ENCODE measurements at regions not wholly inside any gene's neighbourhood (a gene's known extent, or its start where the extent isn't known, plus 50 kb on each side); places are given as distances from the start of the nearest gene placed in this dataset.

DNA sequence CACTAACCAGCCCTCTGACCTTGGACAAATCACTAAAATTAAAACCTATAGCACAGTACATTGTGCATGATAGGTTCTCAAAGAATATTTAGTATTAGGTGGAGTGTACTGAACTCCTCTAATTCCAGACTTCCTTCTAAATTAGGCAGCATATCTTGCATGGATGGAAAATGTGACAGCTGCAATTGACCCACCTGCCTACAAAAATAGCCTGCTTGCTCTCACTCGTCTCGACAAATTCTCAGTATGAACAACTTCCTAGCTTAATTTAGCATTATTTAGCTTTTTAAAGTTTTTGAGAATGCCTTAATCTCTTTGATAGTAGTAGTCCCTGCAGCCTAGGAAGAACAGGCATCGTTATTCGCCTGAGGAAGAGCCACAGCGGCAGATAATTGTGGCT lies 482.0 kb downstream of the PIK3C3 start:
- TF ChIP-seq CTCF (conservative IDR thresholded peaks at IDR 0.05; ENCODE audit: low read length) (no peak), EZH2phosphoT487 (IDR thresholded peaks at IDR 0.05; ENCODE audit: borderline replicate concordance) (no peak)
- Histone ChIP-seq H3K9me3 (ENCODE audit: insufficient read depth, low read depth, low read length) (no peaks in the 10 kb centered on the region), H3K4me2 (ENCODE audit: low read depth, low read length, poor library complexity, severe bottlenecking) (no peak overlapping the region), H3K9me2 (replicated peaks; ENCODE audit: low read depth, low read length) (no peaks in the 10 kb centered on the region), H4K20me1 (ENCODE audit: insufficient read depth, low read length, poor library complexity, severe bottlenecking) (no peaks in the 10 kb centered on the region), H3F3A (ENCODE audit: low read depth) (no peaks in the 10 kb centered on the region), H3K79me2 (ENCODE audit: insufficient read depth, low read length) (no peaks in the 10 kb centered on the region), H3K27me3 (ENCODE audit: insufficient read depth, low read length, poor library complexity, severe bottlenecking) (no peaks in the 10 kb centered on the region), H3K4me3 (ENCODE audit: low read length, poor library complexity, severe bottlenecking) (no peak overlapping the region), H3K9ac (ENCODE audit: low read depth, low read length, poor library complexity, severe bottlenecking) (no peak overlapping the region), H2AFZ (ENCODE audit: low read length) (no peak overlapping the region), H3K36me3 (ENCODE audit: insufficient read depth, low read length) (no peaks in the 10 kb centered on the region), H3K4me1 (ENCODE audit: insufficient read depth, low read length, poor library complexity, severe bottlenecking) (no peaks in the 10 kb centered on the region)

- no peak overlapping the region for H3K4me2 ChIP-seq (ENCODE audit: low read depth, low read length, poor library complexity, severe bottlenecking)
- H3K27me3 ChIP-seq (ENCODE audit: insufficient read depth, low read length, poor library complexity, severe bottlenecking) = no peaks in the 10 kb centered on the region
- no peaks in the 10 kb centered on the region for H3K79me2 ChIP-seq (ENCODE audit: insufficient read depth, low read length)
- no peaks in the 10 kb centered on the region for H4K20me1 ChIP-seq (ENCODE audit: insufficient read depth, low read length, poor library complexity, severe bottlenecking)
- no peaks in the 10 kb centered on the region for H3K4me1 ChIP-seq (ENCODE audit: insufficient read depth, low read length, poor library complexity, severe bottlenecking)
- no peak overlapping the region for H3K4me3 ChIP-seq (ENCODE audit: low read length, poor library complexity, severe bottlenecking)
- H3F3A ChIP-seq (ENCODE audit: low read depth) = no peaks in the 10 kb centered on the region
- TF ChIP-seq CTCF (conservative IDR thresholded peaks at IDR 0.05; ENCODE audit: low read length) = no peak
- TF ChIP-seq EZH2phosphoT487 (IDR thresholded peaks at IDR 0.05; ENCODE audit: borderline replicate concordance) = no peak
- H3K9ac ChIP-seq (ENCODE audit: low read depth, low read length, poor library complexity, severe bottlenecking) = no peak overlapping the region
- H3K9me2 ChIP-seq (replicated peaks; ENCODE audit: low read depth, low read length) = no peaks in the 10 kb centered on the region
- H2AFZ ChIP-seq (ENCODE audit: low read length) = no peak overlapping the region
- no peaks in the 10 kb centered on the region for H3K9me3 ChIP-seq (ENCODE audit: insufficient read depth, low read depth, low read length)
- H3K36me3 ChIP-seq (ENCODE audit: insufficient read depth, low read length) = no peaks in the 10 kb centered on the region
These were observed 482.6 kb downstream of the PIK3C3 start for GRCh38 chr18:42437646-42438045.

GRCh38 chr18:42442656-42443055 lies 487.6 kb downstream of the PIK3C3 start:
- Histone ChIP-seq H3K27me3 (ENCODE audit: insufficient read depth, low read length, poor library complexity, severe bottlenecking) (no peaks in the 10 kb centered on the region), H3K9ac (ENCODE audit: low read depth, low read length, poor library complexity, severe bottlenecking) (no peak overlapping the region), H4K20me1 (ENCODE audit: insufficient read depth, low read length, poor library complexity, severe bottlenecking) (no peaks in the 10 kb centered on the region), H3K4me3 (ENCODE audit: low read length, poor library complexity, severe bottlenecking) (no peak overlapping the region), H3K79me2 (ENCODE audit: insufficient read depth, low read length) (no peaks in the 10 kb centered on the region), H3K4me1 (ENCODE audit: insufficient read depth, low read length, poor library complexity, severe bottlenecking) (no peaks in the 10 kb centered on the region), H2AFZ (ENCODE audit: low read length) (no peak overlapping the region), H3F3A (ENCODE audit: low read depth) (no peaks in the 10 kb centered on the region), H3K9me3 (ENCODE audit: insufficient read depth, low read depth, low read length) (peaks cover 7% of the 10 kb centered on the region; the same call in 1 of the 2 replicates), H3K9me2 (replicated peaks; ENCODE audit: low read depth, low read length) (no peaks in the 10 kb centered on the region), H3K36me3 (ENCODE audit: insufficient read depth, low read length) (no peaks in the 10 kb centered on the region), H3K4me2 (ENCODE audit: low read depth, low read length, poor library complexity, severe bottlenecking) (no peak overlapping the region)
- no peak for TF ChIP-seq CTCF (conservative IDR thresholded peaks at IDR 0.05; ENCODE audit: low read length)
- TF ChIP-seq EZH2phosphoT487 (IDR thresholded peaks at IDR 0.05; ENCODE audit: borderline replicate concordance) = no peak
